ENCODE measurements at regions not wholly inside any gene's neighbourhood (a gene's known extent, or its start where the extent isn't known, plus 50 kb on each side); places are given as distances from the start of the nearest gene placed in this dataset.
"Not testable (repeated sequence)": the region's sequence is repeated elsewhere in the genome, so short reads cannot be mapped to it uniquely, and the experiment has no call there.

DNA sequence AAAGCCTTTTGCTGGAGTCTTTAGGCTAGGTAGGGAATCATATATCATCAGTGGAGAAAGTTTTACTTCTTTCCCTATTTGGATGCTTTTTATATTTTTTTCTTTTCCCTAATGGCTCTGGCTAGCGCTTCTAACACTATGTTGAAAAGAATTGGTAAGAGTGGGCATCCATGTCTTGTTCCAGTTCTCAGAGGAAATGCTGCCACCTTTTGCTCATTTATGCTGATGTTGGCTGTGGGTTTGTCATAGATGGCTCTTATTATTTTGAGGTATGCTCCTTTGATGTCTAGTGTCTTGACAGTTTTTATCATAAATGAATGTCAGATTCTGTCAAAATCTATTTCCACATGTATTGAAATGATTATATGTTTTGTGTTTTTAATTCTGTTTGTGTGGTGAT, 1544.1 kb downstream of the REEP3 start:
- no peak for ATAC-seq

GRCh38 chr10:65083222-65083621, 1562.0 kb downstream of the REEP3 start:
- no peak for ATAC-seq

GRCh38 chr10:65090991-65091390, 1569.8 kb downstream of the REEP3 start:
- no peak for ATAC-seq

DNA sequence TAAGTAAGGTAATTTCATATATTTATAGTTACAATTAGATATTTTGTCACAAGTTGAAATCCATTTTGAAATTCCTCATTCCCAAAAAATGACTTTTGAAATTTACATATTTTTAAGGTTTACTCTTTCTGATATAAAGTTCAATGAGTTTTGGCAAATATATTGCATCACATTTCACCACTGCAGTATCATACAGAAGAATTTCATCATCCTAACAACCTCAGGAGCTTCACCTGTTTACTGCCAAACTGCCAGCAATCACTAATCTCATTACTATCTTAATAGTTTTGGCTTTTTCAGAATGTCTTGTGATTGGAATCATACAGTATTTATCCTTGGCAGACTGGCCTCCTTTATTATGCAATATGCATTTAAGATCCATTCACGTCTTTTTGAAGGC, 1578.9 kb downstream of the REEP3 start:
- no peak for ATAC-seq

DNA sequence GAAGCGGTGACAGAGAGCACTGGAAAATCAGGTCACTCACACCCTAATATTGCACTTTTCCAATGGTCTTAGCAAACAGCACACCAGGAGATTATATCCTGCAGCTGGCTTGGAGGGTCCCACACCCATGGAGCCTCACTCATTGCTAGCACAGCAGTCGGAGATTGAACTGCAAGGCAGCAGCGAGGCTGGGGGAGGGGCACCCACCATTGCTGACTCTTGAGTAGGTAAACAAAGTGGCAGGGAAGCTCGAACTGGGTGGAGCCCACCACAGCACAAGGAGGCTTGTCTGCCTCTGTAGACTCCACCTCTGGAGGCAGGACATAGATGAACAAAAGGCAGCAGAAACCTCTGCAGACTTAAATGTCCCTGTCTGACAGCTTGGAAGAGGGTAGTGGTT, 1579.7 kb downstream of the REEP3 start:
- ATAC-seq, result not testable (repeated sequence)

DNA sequence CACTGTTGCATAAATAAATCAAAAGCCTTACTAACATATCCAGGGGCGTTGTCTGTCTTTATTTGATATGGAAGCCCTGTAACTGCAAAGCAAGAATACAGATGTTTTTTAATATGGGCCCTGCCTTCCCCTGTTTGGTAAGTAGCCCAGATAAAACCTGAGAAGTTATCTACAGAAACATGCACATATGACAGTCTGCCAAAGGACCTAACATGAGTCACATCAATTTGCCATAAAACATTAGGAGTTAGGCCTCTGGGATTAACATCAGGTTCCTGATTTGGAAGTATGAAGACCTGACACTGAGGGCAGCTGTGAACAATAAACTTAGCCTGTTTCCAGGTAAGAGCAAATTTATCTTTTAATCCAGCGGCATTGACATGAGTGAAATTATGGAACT, 1588.8 kb downstream of the REEP3 start:
- ATAC-seq, result no peak

- ATAC-seq, result not testable (repeated sequence)
Observed at GRCh38 chr10:65111059-65111458, 1589.9 kb downstream of the REEP3 start.

- ATAC-seq, result no peak
Observed at GRCh38 chr10:65112573-65112972, 1591.4 kb downstream of the REEP3 start.

- ATAC-seq, result no peak
Observed at GRCh38 chr10:65123120-65123519, 1601.9 kb downstream of the REEP3 start.

DNA sequence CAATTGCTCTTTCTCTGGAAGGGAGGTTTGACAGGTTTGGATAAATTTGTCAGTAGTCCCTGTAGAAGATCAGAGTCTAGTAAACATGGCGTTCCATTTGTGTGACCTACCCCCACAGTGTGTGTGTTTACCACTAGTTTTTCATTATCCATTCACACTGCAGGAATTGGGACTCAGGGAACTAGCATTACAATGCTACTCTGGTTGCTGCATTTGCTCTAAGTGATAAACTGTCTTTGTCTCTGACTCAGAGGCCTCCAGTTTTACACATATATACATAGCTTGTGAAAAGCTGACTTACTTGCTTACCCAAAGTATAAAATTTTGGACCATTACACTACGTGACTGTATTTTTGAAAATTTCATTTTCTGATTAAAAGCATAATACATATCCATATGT, 1604.0 kb downstream of the REEP3 start:
- ATAC-seq, result no peak

GRCh38 chr10:65126288-65126687, 1605.1 kb downstream of the REEP3 start:
- ATAC-seq, result no peak

DNA sequence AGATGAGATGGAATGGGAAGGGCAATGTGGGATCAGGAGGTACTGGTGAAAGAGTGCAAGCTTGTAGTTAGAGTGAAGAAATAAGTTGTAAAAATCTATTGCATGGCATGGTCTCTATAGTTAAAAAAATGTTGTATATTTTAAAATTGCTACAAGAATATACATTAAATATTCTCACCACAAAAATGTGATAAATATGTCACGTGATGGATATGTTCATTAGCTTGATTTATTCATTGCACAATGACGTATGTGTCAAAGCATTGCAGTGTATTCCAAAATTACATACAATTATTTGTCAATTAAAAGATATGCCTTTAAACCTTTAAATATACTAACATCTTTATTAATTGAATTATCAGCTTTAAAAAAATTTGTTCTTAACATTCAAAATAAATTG, 1607.1 kb downstream of the REEP3 start:
- no peak for ATAC-seq

DNA sequence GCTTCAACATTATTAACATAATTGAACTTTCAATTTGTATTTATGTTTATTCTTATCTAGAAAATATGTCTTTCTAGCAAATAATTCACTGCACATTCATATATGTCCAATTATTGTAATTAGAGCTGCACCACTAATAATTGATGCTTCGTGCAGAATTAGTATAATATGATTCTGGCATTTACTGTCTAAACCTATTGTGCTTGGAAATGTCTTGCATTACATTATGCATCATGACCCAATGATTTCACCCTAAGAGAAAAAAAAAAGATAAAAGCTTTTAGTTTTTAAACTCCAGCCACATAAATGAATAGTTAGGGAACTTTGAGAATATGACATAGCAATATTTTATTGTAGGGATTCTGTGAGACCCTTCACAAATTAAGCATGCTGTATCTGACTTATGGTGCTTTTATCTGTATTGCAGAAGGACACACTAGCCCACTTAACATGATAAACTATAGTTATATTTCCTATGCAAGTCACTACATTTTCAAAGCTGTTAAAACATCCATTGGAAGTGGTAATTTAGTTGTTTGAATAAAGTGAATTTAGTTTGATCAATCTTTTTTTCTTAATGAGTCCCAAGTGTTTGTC, 1609.1 kb downstream of the REEP3 start:
- no peak for ATAC-seq

GRCh38 chr10:65133652-65134051, 1612.5 kb downstream of the REEP3 start:
- no peak for ATAC-seq

- ATAC-seq, result no peak
Observed at GRCh38 chr10:65135508-65135907, 1614.3 kb downstream of the REEP3 start.

DNA sequence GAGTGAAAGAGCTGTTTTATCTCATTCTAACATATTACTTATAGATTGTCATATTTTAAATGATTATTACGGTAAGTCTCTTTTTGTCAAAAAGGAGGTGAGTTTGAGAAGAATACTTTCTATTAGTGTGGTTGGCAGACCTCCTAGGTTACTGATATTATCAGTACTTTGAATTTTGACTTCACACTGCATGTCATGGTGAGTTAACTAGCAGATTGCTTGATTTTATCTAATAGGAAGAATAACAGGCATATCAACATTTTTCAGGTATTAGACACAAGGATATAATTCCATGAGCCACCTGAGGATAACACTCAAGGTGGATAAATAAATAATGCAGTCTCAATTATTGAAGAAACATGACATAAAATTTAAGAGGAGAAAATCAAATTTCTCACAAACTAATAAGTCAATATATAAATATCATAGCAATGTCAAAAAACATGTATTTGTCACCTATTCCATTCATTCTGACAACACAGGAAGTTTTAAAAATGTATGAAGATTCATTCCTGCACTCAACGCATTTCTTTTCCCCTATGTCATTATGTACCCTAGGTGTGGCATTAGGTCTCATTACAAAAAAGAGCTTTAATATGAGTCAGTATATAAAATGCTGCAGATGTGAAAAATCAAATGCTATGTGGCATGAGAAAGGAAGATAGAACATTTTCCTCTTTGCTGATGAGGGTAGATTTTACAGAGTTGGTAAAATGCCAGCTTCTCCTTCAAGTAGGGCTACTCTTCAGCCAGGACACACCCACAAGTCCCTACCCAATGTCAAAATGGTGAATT, 1621.6 kb downstream of the REEP3 start:
- no peak for ATAC-seq

DNA sequence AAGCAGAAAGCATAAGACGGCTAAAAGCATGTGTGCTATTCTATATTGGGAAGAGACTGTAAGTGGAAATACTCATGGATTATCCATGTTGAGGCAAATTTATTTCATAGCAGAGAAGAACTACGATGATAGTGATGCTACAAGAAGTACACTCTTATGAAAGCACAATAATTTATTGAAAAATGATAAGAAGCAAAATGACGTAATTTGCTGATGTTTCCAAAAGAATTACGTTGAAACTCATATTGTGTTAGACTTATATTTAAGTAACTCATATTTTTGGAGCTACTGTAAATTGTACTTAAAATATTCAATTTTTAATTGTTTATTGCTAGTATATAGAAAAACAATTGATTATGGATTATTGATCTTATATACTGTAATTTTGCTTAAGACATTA, 1622.5 kb downstream of the REEP3 start:
- ATAC-seq, result no peak

DNA sequence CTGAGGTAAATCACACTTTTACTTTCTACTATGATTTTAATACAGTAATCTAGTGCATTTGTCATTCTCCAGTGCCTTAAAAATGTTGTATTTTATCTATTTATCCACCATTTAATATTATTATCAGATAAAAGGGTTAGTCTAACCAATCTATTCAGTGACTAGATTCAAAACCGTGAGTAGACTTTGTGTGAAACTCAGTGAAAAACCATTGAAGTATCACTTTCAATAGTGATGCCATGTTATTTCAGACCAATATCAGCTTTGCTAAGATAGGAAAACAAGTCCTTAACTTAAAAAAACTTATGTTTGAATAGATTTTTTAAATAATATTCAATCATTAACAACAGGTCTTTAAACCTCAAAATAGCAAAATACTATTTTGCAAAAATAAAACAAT, 1628.7 kb downstream of the REEP3 start:
- no peak for ATAC-seq

DNA sequence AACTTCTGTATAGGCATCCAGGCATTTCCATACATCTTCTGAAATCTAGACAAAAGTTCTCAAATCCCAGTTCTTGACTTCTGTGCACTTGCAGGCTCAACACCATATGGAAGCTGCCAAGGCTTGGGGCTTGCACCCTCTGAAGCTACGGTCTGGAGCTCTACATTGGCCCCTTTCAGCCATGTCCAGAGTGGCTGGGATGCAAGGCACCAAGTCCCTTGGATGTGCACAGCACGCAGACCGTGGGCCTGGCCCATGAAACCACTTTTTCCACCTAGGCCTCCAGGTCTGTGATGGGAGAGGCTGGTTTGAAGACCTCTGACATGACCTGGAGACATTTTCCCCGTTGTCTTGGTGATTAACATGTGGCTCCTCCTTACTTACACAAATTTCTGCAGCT, 1645.1 kb downstream of the REEP3 start:
- ATAC-seq, result no peak

GRCh38 chr10:65172249-65172648, 1651.0 kb downstream of the REEP3 start:
- ATAC-seq, result no peak

GRCh38 chr10:65176994-65177393, 1655.8 kb downstream of the REEP3 start:
- ATAC-seq, result no peak

DNA sequence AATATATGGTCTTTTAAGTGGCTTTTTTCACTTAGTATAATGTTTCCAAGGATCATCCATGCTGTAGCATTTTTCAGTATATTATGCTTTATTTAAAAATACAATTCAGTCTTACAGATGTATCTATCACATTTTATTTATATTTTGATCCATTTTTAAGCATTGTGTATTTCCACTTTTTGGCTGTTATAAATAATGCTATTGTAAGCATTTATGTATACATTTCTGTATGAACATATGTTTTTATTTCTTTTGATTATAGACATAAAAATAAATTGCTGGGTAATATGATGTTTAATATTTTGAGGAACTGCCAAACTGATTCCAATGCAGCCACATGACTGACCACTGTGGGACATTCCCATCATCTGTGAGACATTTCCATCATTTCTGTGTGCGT, 1662.0 kb downstream of the REEP3 start:
- ATAC-seq, result no peak

DNA sequence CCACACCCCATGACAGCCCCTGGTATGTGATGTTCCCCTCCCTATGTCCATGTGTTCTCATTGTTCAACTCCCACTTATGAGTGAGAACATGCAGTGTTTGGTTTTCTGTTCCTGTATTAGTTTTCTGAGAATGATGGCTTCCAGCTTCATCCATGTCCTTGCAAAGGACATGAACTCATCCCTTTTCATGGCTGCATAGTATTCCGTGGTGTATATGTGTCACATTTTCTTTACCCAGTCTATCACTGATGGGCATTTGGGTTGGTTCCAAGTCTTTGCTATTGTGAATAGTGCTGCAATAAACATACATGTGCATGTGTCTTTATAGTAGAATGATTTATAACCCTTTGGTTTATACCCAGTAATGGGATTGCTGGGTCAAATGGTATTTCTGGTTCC, 1665.5 kb downstream of the REEP3 start:
- ATAC-seq, result not testable (repeated sequence)

DNA sequence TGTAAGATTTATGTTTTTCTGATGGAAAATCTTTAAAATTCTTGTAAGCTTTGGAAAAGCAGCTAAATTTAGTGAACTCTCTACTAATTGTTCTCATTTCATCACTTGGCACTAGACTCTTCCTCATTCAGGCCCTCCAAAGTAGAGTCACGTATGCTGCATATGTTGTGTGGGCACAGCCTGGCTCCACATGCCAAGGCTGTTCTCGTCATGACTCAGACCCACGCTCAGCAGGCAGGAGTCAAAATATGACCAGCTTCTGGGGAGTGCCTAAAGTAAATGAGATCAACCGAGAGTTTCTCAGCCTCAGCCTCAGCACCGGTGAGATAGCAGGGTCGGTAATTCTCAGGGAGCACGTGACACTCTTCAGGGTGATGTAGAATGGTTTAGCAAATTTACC, 1672.9 kb downstream of the REEP3 start:
- ATAC-seq, result no peak

DNA sequence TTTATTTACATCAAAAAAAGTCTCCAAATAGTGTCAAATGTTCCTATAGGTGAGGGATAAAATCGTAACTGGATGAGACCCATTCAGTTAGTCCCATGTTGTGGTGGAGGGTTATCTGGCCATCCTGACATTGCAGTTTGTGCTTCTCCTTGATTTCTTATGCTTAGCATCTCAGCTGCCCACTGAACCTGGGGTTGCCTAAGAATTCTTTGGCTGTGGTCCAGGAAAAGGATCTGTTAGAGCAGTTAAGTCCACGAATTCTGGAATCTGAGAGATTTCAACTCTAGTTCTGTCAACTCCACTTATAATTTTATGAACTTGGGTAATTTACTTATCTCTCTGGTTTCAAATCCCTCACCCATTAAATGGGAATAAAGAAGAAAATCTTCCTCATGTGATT, 1673.4 kb downstream of the REEP3 start:
- ATAC-seq, result no peak
